ENCODE measurements at regions not wholly inside any gene's neighbourhood (a gene's known extent, or its start where the extent isn't known, plus 50 kb on each side); places are given as distances from the start of the nearest gene placed in this dataset.

DNA sequence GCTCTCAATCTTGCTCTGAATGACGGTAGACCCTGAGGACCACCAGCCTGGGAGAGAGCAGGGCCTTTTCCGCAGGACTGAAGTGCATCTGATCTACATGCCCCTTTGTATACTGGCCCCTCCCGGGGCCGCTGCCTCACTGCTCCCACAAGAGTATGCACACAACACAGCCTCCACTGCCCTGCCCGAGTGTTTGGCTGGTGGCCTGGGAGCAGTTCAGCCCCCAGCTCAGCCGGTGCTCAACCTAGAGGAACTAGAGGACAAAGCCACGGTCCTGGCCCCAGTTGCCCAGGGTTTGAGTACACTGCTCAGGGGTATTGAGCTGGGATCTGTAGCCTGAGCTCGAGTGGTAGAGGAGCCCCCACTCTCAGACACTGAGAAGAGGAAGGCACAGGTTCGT is 118.9 kb upstream of the CAB39 start:
- DNase-seq (ENCODE audit: low spot score) = no peak
- TF ChIP-seq, protein P1, sequence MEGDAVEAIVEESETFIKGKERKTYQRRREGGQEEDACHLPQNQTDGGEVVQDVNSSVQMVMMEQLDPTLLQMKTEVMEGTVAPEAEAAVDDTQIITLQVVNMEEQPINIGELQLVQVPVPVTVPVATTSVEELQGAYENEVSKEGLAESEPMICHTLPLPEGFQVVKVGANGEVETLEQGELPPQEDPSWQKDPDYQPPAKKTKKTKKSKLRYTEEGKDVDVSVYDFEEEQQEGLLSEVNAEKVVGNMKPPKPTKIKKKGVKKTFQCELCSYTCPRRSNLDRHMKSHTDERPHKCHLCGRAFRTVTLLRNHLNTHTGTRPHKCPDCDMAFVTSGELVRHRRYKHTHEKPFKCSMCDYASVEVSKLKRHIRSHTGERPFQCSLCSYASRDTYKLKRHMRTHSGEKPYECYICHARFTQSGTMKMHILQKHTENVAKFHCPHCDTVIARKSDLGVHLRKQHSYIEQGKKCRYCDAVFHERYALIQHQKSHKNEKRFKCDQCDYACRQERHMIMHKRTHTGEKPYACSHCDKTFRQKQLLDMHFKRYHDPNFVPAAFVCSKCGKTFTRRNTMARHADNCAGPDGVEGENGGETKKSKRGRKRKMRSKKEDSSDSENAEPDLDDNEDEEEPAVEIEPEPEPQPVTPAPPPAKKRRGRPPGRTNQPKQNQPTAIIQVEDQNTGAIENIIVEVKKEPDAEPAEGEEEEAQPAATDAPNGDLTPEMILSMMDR (IDR thresholded peaks at IDR 0.05; ENCODE audit: borderline replicate concordance, control extremely low read depth, extremely low read depth, insufficient read depth, missing control alignments) = no peak
- in situ Hi-C loops (cut with MboI; ENCODE audit: low sequenced_read_pairs, unreplicated experiment) = loop anchor here (10.0 kb wide), 2 partner anchors 179 to 389 kb away; partner anchors contain the start of gene SP100

DNA sequence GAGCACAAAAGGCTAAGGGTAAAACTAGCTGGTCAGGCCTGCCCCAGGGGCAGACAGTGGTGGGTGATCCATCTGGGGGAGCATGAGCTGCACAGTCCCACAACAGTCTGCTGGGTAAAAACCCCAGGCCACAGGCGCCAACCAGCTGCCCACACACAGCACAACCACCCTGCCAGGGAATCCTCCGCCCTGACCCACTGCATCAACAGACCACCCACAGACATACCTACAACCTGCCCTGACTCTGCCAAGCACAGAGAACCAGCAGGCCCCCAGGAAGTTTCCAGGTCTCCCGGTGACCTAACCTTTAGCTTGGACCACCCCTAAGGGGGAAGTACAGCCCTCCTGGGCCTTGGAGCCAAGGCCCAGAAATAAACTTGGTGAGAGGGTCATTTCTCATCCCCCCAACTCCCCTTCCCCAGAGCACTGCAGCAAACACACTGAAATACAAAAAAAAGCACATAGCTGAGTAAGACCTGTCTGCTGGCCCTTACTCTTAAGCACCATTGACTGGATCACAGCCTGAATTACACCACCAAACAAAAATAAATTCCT is 118.3 kb upstream of the CAB39 start:
- in situ Hi-C loops (cut with MboI; ENCODE audit: low sequenced_read_pairs, unreplicated experiment) = loop anchor here (10.0 kb wide), 2 partner anchors 180 to 390 kb away; partner anchors contain the start of gene SP100
- no peak for DNase-seq (ENCODE audit: low spot score)
- TF ChIP-seq, protein P1 (IDR thresholded peaks at IDR 0.05; ENCODE audit: borderline replicate concordance, control extremely low read depth, extremely low read depth, insufficient read depth, missing control alignments) = no peak

DNA sequence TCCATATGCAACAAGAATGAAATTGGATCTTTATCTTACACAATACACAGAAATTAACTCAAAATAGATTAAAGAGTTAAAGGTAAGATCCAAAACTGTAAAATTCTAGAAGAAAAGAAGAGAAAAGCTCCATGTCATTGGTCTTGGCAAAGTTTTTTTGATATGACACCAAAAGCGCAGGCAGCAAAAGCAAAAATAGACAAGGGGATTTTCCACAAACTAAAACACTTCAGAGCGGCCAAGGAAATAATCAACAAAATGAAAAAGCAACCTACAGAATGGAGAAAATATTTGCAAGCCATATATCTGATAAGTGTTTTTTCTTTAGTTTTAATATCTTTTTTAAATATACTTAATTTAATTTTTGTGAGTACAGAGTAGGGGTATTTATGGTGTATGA is 112.8 kb upstream of the CAB39 start:
- TF ChIP-seq, protein P1 (IDR thresholded peaks at IDR 0.05; ENCODE audit: borderline replicate concordance, control extremely low read depth, extremely low read depth, insufficient read depth, missing control alignments) = no peak
- in situ Hi-C loops (cut with MboI; ENCODE audit: low sequenced_read_pairs, unreplicated experiment) = loop anchor here (10.0 kb wide), 2 partner anchors 185 to 395 kb away; partner anchors contain the start of gene SP100
- no peak for DNase-seq (ENCODE audit: low spot score)

DNA sequence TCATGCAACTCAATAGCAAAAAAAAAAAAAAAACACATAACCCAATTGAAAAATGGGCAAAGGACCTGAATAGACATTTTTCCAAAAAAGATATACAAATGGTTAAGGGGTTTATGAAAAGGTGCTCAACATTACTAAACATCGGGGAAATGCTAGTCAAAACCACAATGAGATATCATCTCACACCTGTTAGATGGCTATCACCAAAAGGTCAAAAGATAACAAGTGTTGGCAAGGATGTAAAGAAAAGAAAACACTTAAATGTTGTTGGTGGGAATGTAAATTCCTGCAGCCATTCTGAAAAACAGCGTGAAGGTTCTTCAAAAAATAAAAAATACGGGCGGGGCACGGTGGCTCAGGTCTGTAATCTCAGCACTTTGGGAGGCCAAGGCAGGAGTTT is 112.4 kb upstream of the CAB39 start:
- in situ Hi-C loops (cut with MboI; ENCODE audit: low sequenced_read_pairs, unreplicated experiment) = no loop called here
- DNase-seq (ENCODE audit: low spot score) = no peak
- TF ChIP-seq, protein P1 (IDR thresholded peaks at IDR 0.05; ENCODE audit: borderline replicate concordance, control extremely low read depth, extremely low read depth, insufficient read depth, missing control alignments) = no peak

DNA sequence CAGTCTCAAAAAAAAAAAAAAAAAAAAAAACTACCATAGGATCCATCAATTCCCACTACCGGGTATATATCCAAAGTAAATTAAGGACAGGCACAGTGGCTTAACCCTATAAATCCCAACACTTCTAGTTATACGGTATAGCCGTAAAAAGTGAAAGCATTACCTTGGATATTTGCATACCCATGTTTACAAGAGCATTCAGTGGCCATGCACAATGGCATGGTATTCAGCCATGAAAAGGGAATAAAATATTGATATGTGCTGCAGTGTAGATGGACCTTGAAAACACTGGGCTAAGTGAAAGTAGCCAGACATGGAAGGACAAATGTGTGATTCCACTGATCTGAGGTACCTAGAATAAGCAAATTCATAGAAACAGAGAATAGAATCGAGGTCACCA is 111.8 kb upstream of the CAB39 start:
- DNase-seq (ENCODE audit: low spot score) = no peak
- TF ChIP-seq, protein P1 (IDR thresholded peaks at IDR 0.05; ENCODE audit: borderline replicate concordance, control extremely low read depth, extremely low read depth, insufficient read depth, missing control alignments) = no peak
- in situ Hi-C loops (cut with MboI; ENCODE audit: low sequenced_read_pairs, unreplicated experiment) = no loop called here

DNA sequence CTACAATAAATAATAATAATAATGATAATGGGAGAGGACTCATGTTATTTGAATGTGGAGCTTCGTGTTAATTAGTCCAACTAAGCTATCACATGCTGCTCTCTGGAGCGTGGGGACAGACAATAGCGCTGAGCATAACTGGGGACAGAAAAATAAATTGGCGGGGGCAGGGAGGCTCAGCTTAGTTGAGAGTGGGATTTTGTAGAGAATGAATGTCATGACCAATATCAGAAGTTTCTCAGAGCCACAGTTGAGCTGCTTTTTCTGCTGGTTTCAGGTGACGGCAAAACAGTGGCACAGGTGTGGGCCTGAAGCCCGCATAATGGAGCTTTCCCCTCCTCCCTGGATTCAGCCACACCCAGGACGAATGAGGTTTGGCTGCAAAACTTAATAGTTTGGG is 111.1 kb upstream of the CAB39 start:
- peak; percentile 59 for DNase-seq (ENCODE audit: low spot score)
- in situ Hi-C loops (cut with MboI; ENCODE audit: low sequenced_read_pairs, unreplicated experiment) = no loop called here
- TF ChIP-seq, protein P1 (IDR thresholded peaks at IDR 0.05; ENCODE audit: borderline replicate concordance, control extremely low read depth, extremely low read depth, insufficient read depth, missing control alignments) = no peak
